Keratinocyte (primary cell): ENCODE measurements at regions not wholly inside any gene's neighbourhood (a gene's known extent, or its start where the extent isn't known, plus 50 kb on each side); places are given as distances from the start of the nearest gene placed in this dataset.

Experiments used
- DNase-seq: peaks from one replicate; pipeline ENCODE4 v3.0.0-alpha.2; 2011; ENCODE audit warnings: low read depth, missing footprints, low spot score
- FAIRE-seq: peaks from 2 replicates; lab custom pipeline; 2011; peaks lifted over from hg19 to GRCh38; lab: Jason Lieb, UNC
- H2AFZ ChIP-seq: 2 replicates; pipeline ENCODE4 v1.6.0; 2012; ENCODE audit warnings: low read length, control low read depth, inconsistent platforms; ENCODE audit not compliant: control insufficient read depth
- H3K27ac ChIP-seq: 2 replicates; pipeline ENCODE4 v1.5.1; 2011; ENCODE audit warnings: low read length; ENCODE audit not compliant: control insufficient read depth, insufficient read depth
- H3K27me3 ChIP-seq: 3 replicates; pipeline ENCODE4 v1.6.0; 2011; ENCODE audit warnings: low read length; ENCODE audit not compliant: control insufficient read depth, insufficient read depth; ENCODE audit errors: extremely low read depth
- H3K36me3 ChIP-seq, 2 experiments: 2 replicates in 1 of 2; 3 replicates in 1 of 2; pipeline ENCODE4 v1.5.1; 2011; ENCODE audit warnings: low read length in 2 of 2, mild to moderate bottlenecking in 1 of 2; ENCODE audit not compliant: control insufficient read depth in 2 of 2, insufficient read depth in 2 of 2; ENCODE audit errors: extremely low read depth in 1 of 2
- H3K4me1 ChIP-seq: 3 replicates; pipeline ENCODE4 v1.5.1; 2011; ENCODE audit warnings: low read length; ENCODE audit not compliant: control insufficient read depth, insufficient read depth; ENCODE audit errors: extremely low read depth
- H3K4me2 ChIP-seq: 3 replicates; pipeline ENCODE4 v1.6.0; 2011; ENCODE audit warnings: low read depth, low read length; ENCODE audit not compliant: control insufficient read depth, insufficient read depth; ENCODE audit errors: extremely low read depth
- H3K4me3 ChIP-seq, 3 experiments: fragments of 200-600 bp in 1 of 3; sonication (generic) in 1 of 3; 2 replicates in 2 of 3; 3 replicates in 1 of 3; pipeline ENCODE4 v1.5.1; 2011 to 2016; ENCODE audit warnings: low read length in 3 of 3, mild to moderate bottlenecking in 3 of 3, control low read depth in 2 of 3, inconsistent platforms in 1 of 3, low read depth in 1 of 3, mixed read lengths in 1 of 3, mixed run types in 1 of 3, moderate library complexity in 1 of 3; ENCODE audit not compliant: control insufficient read depth in 2 of 3, insufficient read depth in 2 of 3; ENCODE audit errors: extremely low read depth in 1 of 3
- H3K79me2 ChIP-seq: 2 replicates; pipeline ENCODE4 v1.6.0; 2012; ENCODE audit warnings: low read length; ENCODE audit not compliant: control insufficient read depth, insufficient read depth
- H3K9ac ChIP-seq: 3 replicates; pipeline ENCODE4 v1.6.0; 2011; ENCODE audit warnings: low read length; ENCODE audit not compliant: control insufficient read depth, insufficient read depth; ENCODE audit errors: extremely low read depth
- H3K9me1 ChIP-seq: 3 replicates; pipeline ENCODE4 v1.6.0; 2011; ENCODE audit warnings: low read length; ENCODE audit not compliant: control insufficient read depth, insufficient read depth; ENCODE audit errors: extremely low read depth
- H3K9me3 ChIP-seq: 2 replicates; pipeline ENCODE4 v1.5.1; 2012; ENCODE audit warnings: low read depth, low read length; ENCODE audit not compliant: control insufficient read depth
- H4K20me1 ChIP-seq: 3 replicates; pipeline ENCODE4 v1.6.0; 2011; ENCODE audit warnings: low read length; ENCODE audit not compliant: control insufficient read depth, insufficient read depth; ENCODE audit errors: extremely low read depth
- EZH2 ChIP-seq: IDR thresholded peaks from one replicate; pipeline ENCODE4 v1.6.1; 2012; ENCODE audit warnings: inconsistent platforms, mild to moderate bottlenecking, low read length, moderate library complexity
- dilution Hi-C: fragments of 300-500 bp; cut with MboI; formaldehyde crosslinking; loops from one replicate; pipeline ENCODE4 v1.7.0; 2020; ENCODE audit warnings: low sequenced_read_pairs; ENCODE audit not compliant: extremely low pct_ligation_motif_present
- TF ChIP-seq, protein P1 (sequence below), 3 experiments: IDR thresholded peaks in 1 of 3; conservative IDR thresholded peaks in 1 of 3; optimal IDR thresholded peaks in 1 of 3; 2 replicates in 2 of 3; 3 replicates in 1 of 3; pipeline versions ENCODE3 to v1.5.1; 2011; ENCODE audit warnings: low read length in 3 of 3, mild to moderate bottlenecking in 3 of 3, moderate library complexity in 2 of 3, control low read depth in 1 of 3, inconsistent platforms in 1 of 3; ENCODE audit not compliant: insufficient read depth in 2 of 3; ENCODE audit errors: extremely low read depth in 1 of 3

DNA sequence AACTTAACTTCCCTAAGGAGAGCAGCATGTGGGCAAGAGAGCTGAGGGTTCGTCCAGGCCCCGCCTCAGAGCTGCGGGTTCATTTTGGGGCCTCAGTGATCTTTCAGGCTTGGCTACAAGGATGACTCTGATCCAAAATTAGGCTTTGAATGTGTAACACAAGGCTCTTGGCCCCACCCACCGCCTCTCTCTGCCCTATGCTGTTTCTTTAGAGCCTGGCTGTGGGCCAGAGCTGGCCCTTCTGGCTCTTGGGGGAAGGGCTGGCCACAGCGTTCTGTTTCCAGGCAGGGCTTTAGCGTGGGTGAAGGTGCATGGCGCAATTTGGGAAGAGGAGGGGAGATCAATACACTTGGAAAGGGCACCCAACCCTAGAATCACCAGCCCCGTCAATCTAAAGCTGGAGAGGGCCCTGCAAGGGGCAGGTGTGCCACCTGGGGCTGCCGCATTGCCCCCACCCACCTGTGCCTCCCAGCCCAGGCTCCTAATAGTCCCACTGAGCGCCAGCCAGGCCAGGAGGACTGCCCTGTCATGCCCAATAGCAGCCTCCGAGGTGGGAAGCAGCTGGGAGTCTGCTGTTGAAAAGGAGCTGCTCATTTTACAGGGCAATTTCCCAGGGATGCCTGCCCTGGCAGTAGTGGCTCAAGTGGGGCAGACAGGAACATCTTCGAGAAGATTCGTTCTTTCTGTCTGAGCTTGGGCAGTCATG lies 84.5 kb upstream of the MAML3 start:
- Histone ChIP-seq H3K27ac (no peak overlapping the region), H2AFZ (no peak overlapping the region), H3K27me3 (no peaks in the 10 kb centered on the region), H3K79me2 (no peaks in the 10 kb centered on the region), H3K36me3 (no peaks in the 10 kb centered on the region), H3K9me1 (no peaks in the 10 kb centered on the region), H3K4me2 (no peak overlapping the region), H4K20me1 (no peaks in the 10 kb centered on the region), H3K9me3 (no peaks in the 10 kb centered on the region), H3K4me1 (peaks cover 14% of the 10 kb centered on the region), H3K4me3 (no peak overlapping the region), H3K9ac (no peak overlapping the region)
- dilution Hi-C loops: no loop called here
- TF ChIP-seq, protein P1, sequence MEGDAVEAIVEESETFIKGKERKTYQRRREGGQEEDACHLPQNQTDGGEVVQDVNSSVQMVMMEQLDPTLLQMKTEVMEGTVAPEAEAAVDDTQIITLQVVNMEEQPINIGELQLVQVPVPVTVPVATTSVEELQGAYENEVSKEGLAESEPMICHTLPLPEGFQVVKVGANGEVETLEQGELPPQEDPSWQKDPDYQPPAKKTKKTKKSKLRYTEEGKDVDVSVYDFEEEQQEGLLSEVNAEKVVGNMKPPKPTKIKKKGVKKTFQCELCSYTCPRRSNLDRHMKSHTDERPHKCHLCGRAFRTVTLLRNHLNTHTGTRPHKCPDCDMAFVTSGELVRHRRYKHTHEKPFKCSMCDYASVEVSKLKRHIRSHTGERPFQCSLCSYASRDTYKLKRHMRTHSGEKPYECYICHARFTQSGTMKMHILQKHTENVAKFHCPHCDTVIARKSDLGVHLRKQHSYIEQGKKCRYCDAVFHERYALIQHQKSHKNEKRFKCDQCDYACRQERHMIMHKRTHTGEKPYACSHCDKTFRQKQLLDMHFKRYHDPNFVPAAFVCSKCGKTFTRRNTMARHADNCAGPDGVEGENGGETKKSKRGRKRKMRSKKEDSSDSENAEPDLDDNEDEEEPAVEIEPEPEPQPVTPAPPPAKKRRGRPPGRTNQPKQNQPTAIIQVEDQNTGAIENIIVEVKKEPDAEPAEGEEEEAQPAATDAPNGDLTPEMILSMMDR (optimal IDR thresholded peaks at IDR 0.05 in 1 of 3, IDR thresholded peaks at IDR 0.05 in 1 of 3, conservative IDR thresholded peaks at IDR 0.05 in 1 of 3; ENCODE audit: extremely low read depth in 1 of 3, insufficient read depth in 2 of 3, low read length in 3 of 3): no peak
- TF ChIP-seq EZH2: no peak
- FAIRE-seq (no peak), DNase-seq (no peak)

DNA sequence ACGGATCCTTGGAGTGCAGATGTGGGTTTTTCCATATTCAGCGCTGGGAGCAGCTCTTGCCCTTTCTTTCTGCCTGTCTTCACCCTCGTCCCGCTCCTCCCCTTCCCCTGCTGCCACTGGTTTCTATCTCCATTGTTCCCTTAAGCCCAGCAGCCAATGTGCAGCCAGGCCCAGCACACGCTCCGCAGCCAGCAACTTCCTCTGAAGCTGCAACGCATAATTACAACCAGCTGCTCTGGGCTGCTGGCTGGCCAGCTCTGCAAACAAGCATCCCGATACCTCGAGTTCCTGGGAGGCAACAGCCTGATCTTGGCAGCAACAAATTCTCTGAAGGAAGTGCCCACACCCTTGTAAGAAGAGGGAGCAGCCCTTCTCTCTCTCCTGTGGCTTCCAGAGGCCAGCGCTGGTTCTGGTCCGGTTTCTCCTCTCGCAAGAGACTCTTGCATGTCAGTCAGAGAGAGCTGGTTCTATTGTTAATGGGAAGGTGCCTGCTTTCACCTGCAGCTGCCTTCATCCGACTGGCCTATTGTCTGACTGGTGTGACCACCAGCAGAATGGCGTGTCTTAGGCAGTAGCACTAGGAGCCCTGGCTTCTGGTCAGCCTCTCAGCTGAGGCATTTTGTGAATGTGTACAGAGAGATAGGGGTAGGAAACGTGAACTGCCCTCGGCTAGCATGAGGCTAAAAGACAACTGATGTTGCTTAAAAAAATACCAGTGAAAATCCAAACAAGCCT lies 83.8 kb upstream of the MAML3 start:
- peak overlapping the region; percentile 48 for H3K4me2 ChIP-seq
- dilution Hi-C loops: no loop called here
- H3K9ac ChIP-seq: no peak overlapping the region
- peak; percentile 29 for FAIRE-seq
- TF ChIP-seq EZH2: no peak
- no peaks in the 10 kb centered on the region for H4K20me1 ChIP-seq
- no peak for DNase-seq
- no peaks in the 10 kb centered on the region for H3K27me3 ChIP-seq
- H3K4me3 ChIP-seq: no peak overlapping the region
- H3K4me1 ChIP-seq: peaks cover 14% of the 10 kb centered on the region
- no peak overlapping the region for H3K27ac ChIP-seq
- H3K36me3 ChIP-seq: no peaks in the 10 kb centered on the region
- H3K9me3 ChIP-seq: no peaks in the 10 kb centered on the region
- H3K9me1 ChIP-seq: no peaks in the 10 kb centered on the region
- no peaks in the 10 kb centered on the region for H3K79me2 ChIP-seq
- peak overlapping the region; percentile 78 for H2AFZ ChIP-seq
